DND-41 (cell line): ENCODE measurements at regions not wholly inside any gene's neighbourhood (a gene's known extent, or its start where the extent isn't known, plus 50 kb on each side); places are given as distances from the start of the nearest gene placed in this dataset.

ENCODE experiments used
- ATAC-seq: fragments of 200-7000 bp; cut with Tn5 transposase; 3 replicates; pipeline ENCODE4 v1.9.1; 2021; ENCODE audit warnings: low read depth; ENCODE audit not compliant: insufficient read depth
- DNase-seq: peaks from one replicate; pipeline ENCODE4 v3.0.0-alpha.2; 2020
- H2AFZ ChIP-seq: 2 replicates; pipeline ENCODE4 v1.6.0; 2012; ENCODE audit warnings: low read depth, low read length
- H3K27ac ChIP-seq: 2 replicates; pipeline ENCODE4 v1.5.1; 2012; ENCODE audit warnings: low read length, inconsistent platforms
- H3K27me3 ChIP-seq: fragments of 200-600 bp; sonication (generic); 2 replicates; pipeline ENCODE4 v1.6.0; 2012; ENCODE audit warnings: low read length, mild to moderate bottlenecking, inconsistent platforms; ENCODE audit not compliant: insufficient read depth, poor library complexity
- H3K36me3 ChIP-seq: 2 replicates; pipeline ENCODE4 v1.5.1; 2012; ENCODE audit warnings: low read length, inconsistent platforms; ENCODE audit not compliant: insufficient read depth
- H3K4me1 ChIP-seq: 2 replicates; pipeline ENCODE4 v1.5.1; 2012; ENCODE audit warnings: mild to moderate bottlenecking, low read length; ENCODE audit not compliant: insufficient read depth
- H3K4me2 ChIP-seq: 2 replicates; pipeline ENCODE4 v1.6.0; 2012; ENCODE audit warnings: mild to moderate bottlenecking, moderate library complexity, low read length, inconsistent platforms; ENCODE audit not compliant: insufficient read depth
- H3K4me3 ChIP-seq, 2 experiments: fragments of 200-600 bp in 1 of 2; shearing (Covaris generic) in 1 of 2; 2 replicates each; pipeline ENCODE4 v1.5.1; 2012 to 2016; ENCODE audit warnings: inconsistent platforms in 2 of 2, low read length in 2 of 2, mild to moderate bottlenecking in 2 of 2, low read depth in 1 of 2, moderate library complexity in 1 of 2
- H3K79me2 ChIP-seq: 2 replicates; pipeline ENCODE4 v1.6.0; 2012; ENCODE audit warnings: low read length, inconsistent platforms; ENCODE audit not compliant: insufficient read depth
- H3K9ac ChIP-seq: 2 replicates; pipeline ENCODE4 v1.6.0; 2012; ENCODE audit warnings: low read depth, mild to moderate bottlenecking, inconsistent platforms, low read length, moderate library complexity
- H3K9me3 ChIP-seq: 2 replicates; pipeline ENCODE4 v1.5.1; 2012; ENCODE audit warnings: low read length, moderate library complexity, mild to moderate bottlenecking, inconsistent platforms; ENCODE audit not compliant: insufficient read depth, severe bottlenecking
- H4K20me1 ChIP-seq: 2 replicates; pipeline ENCODE4 v1.6.0; 2012; ENCODE audit warnings: low read length; ENCODE audit not compliant: insufficient read depth
- EZH2 ChIP-seq: IDR thresholded peaks from 3 replicates; pipeline ENCODE4 v1.6.1; 2012; ENCODE audit warnings: borderline replicate concordance, low read depth, mild to moderate bottlenecking, moderate library complexity, low read length, inconsistent platforms; ENCODE audit not compliant: severe bottlenecking
- TF ChIP-seq, protein P1 (sequence below): IDR thresholded peaks from 2 replicates; pipeline ENCODE4 v1.5.1; 2012; ENCODE audit warnings: borderline replicate concordance, low read length, moderate library complexity, mild to moderate bottlenecking; ENCODE audit not compliant: poor library complexity, severe bottlenecking; ENCODE audit errors: extremely low read depth

DNA sequence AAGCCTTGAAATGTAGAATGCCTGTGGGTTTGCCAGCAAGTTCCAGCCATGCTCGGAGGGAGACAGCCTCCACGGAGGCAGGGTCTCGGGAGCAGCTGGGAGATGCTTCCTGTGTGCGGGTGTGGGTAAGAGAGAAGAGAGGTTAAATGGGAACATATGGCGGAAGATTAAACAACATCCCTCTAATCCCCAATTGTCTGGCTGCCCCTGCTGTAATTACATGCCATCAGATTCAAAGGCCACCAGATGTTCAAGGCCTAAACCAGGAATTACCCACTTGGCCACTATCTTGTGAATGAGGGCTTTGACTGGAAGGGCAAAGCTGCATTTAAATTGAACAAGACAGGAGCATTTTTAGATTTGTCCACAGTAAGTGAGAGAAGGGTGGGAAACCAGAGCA, 81.4 kb upstream of the BACE2 start:
- no peak overlapping the region for H3K27ac ChIP-seq
- H3K9ac ChIP-seq = no peak overlapping the region
- no peak overlapping the region for H3K4me3 ChIP-seq
- no peaks in the 10 kb centered on the region for H3K9me3 ChIP-seq
- ATAC-seq = no peak
- H2AFZ ChIP-seq = no peak overlapping the region
- no peak overlapping the region for H3K4me2 ChIP-seq
- TF ChIP-seq EZH2 = no peak
- TF ChIP-seq, protein P1, sequence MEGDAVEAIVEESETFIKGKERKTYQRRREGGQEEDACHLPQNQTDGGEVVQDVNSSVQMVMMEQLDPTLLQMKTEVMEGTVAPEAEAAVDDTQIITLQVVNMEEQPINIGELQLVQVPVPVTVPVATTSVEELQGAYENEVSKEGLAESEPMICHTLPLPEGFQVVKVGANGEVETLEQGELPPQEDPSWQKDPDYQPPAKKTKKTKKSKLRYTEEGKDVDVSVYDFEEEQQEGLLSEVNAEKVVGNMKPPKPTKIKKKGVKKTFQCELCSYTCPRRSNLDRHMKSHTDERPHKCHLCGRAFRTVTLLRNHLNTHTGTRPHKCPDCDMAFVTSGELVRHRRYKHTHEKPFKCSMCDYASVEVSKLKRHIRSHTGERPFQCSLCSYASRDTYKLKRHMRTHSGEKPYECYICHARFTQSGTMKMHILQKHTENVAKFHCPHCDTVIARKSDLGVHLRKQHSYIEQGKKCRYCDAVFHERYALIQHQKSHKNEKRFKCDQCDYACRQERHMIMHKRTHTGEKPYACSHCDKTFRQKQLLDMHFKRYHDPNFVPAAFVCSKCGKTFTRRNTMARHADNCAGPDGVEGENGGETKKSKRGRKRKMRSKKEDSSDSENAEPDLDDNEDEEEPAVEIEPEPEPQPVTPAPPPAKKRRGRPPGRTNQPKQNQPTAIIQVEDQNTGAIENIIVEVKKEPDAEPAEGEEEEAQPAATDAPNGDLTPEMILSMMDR = no peak
- H4K20me1 ChIP-seq = no peaks in the 10 kb centered on the region
- H3K79me2 ChIP-seq = no peaks in the 10 kb centered on the region
- H3K27me3 ChIP-seq = peaks cover 18% of the 10 kb centered on the region
- no peaks in the 10 kb centered on the region for H3K4me1 ChIP-seq
- DNase-seq = no peak
- H3K36me3 ChIP-seq = no peaks in the 10 kb centered on the region

DNA sequence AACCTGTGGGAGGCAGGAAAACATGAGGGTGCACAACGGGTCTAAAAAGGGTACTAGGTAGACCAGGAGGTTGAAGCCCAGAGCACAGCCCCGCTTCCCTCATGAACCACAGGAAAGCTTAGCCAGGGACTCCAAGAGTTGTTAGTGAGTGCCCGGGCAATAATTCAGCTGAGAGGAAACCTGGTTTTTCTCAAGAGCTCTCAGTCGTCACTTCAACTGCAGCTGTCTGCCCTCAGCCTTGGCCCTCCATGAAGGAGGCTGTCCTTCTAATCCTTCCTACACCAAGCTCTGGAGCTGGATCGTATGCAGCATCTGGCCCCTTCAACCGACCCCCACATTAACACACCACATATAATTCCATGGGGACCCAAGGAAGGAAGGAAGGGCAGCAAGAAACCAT, 77.0 kb upstream of the BACE2 start:
- Histone ChIP-seq H3K27me3 (peaks cover 18% of the 10 kb centered on the region), H3K9ac (no peak overlapping the region), H3K4me3 (no peak overlapping the region), H3K79me2 (no peaks in the 10 kb centered on the region), H3K9me3 (no peaks in the 10 kb centered on the region), H3K4me2 (no peak overlapping the region), H4K20me1 (no peaks in the 10 kb centered on the region), H3K27ac (no peak overlapping the region), H3K4me1 (no peaks in the 10 kb centered on the region), H2AFZ (no peak overlapping the region), H3K36me3 (no peaks in the 10 kb centered on the region)
- no peak for ATAC-seq
- no peak for DNase-seq
- no peak for TF ChIP-seq EZH2
- TF ChIP-seq, protein P1 = no peak

DNA sequence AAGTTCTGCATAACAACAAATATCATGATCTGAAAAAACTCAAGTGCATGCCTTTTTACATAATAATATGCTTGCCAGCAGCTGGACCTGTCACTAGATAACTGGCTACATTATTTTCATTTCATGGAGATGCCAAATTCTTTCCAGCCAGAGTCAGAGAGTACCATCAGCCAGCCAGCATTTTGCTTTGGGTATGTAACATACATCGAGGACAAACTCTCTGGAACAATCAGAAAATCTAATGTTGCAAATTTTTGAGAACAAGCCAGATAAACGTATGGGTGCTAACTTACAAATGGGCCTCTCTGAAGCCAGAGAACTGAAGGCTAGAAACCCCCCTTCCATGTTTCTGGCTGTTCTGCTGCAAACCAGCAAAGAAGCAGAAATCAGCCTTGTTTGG, 76.3 kb upstream of the BACE2 start:
- Histone ChIP-seq H3K79me2 (no peaks in the 10 kb centered on the region), H3K9me3 (no peaks in the 10 kb centered on the region), H3K4me2 (no peak overlapping the region), H3K36me3 (no peaks in the 10 kb centered on the region), H3K4me3 (no peak overlapping the region), H3K27ac (no peak overlapping the region), H2AFZ (no peak overlapping the region), H4K20me1 (no peaks in the 10 kb centered on the region), H3K4me1 (no peaks in the 10 kb centered on the region), H3K9ac (no peak overlapping the region), H3K27me3 (peaks cover 12% of the 10 kb centered on the region)
- no peak for ATAC-seq
- TF ChIP-seq EZH2 = no peak
- TF ChIP-seq, protein P1 = no peak
- no peak for DNase-seq

DNA sequence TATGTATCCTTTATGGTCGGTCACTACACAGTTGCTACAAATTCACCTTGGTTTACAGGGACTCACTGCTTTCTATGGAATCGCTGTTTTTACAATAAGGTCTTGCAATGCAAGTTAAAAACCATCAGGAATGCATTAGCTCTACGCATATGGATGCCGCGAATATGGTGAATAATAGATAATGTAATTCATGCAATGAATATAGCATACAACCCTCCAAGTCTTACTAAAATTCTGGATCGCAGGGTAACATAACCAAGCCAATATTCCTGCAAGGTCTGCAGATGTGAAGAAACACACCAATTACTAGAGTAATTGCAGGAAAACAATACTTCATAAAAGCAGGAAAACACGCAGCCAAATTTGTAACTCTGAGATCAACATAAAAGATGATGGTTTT, 75.6 kb upstream of the BACE2 start:
- Histone ChIP-seq H3K27ac (no peak overlapping the region), H3K36me3 (no peaks in the 10 kb centered on the region), H3K27me3 (peaks cover 9% of the 10 kb centered on the region), H4K20me1 (no peaks in the 10 kb centered on the region), H3K4me3 (no peak overlapping the region), H3K9me3 (no peaks in the 10 kb centered on the region), H3K79me2 (no peaks in the 10 kb centered on the region), H3K4me2 (no peak overlapping the region), H3K4me1 (no peaks in the 10 kb centered on the region), H2AFZ (no peak overlapping the region), H3K9ac (no peak overlapping the region)
- TF ChIP-seq, protein P1 = no peak
- no peak for TF ChIP-seq EZH2
- no peak for DNase-seq
- no peak for ATAC-seq
